ENCODE measurements at regions not wholly inside any gene's neighbourhood (a gene's known extent, or its start where the extent isn't known, plus 50 kb on each side); places are given as distances from the start of the nearest gene placed in this dataset.

DNA sequence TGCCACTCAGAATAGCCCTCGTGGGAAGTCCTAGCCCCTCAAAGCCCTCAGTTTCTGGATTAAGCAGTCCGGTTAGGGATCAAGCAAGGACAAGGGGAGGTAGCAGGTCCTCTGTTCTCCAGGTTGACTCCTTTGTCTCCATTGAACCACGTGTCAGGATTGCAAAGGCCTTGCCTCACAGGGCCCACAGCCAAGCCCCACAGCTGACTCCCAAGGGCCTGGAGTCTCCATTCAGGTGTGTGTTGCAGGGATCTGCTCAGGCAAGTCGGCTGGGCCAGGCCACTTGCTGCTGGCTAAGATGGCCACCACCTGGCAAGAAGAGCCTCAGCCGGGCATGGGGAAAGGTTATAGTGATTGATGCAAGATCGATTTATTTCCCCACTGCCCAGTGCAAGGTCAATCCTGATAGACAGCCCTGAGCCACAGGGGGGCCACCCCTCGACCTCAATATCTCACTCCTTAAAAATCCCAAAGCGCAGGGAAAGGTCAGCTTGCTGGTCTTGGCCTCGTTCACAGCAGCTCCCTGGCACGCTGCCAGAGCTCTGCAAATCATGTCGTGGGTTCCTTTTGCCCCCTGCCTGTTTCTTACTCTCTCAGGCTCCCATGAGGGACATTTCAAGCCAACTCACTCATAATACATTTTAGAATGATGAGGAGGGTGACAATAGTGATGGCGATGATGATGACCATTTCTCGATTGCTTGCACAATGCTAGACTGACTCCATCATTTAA, 75.9 kb downstream of the EDN3 start:
- intact Hi-C loops (cut with DNase I), result no loop called here
- DNase-seq, result peak in 1 of 10 donors; percentile 67

DNA sequence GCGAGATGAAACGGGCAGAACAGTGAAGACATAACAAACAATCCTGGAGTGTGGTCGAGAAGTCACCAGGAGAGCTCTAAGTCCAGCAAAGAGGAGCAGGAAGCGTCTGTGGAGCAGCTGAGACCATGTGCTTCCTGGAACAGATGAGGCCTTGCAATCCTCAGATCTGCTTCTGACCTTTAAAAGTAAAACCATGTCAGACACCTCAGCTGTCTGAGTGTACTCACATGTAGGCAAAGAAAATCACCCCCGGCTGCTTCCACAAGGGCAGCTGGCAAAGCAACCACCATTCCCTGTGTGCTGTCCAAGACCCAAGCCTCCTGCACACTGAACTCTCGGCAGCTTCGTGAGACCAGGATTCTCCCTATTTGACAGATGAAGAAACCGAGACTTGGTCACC, 76.6 kb downstream of the EDN3 start:
- peak in 1 of 10 donors; percentile 62 for DNase-seq
- intact Hi-C loops (cut with DNase I), result no loop called here

- no peak for DNase-seq
- intact Hi-C loops (cut with DNase I), result no loop called here
These were observed 77.4 kb downstream of the EDN3 start for GRCh38 chr20:59377842-59378241.

- DNase-seq, result no peak
- intact Hi-C loops (cut with DNase I), result no loop called here
These were observed 78.0 kb downstream of the EDN3 start for GRCh38 chr20:59378396-59378795.

DNA sequence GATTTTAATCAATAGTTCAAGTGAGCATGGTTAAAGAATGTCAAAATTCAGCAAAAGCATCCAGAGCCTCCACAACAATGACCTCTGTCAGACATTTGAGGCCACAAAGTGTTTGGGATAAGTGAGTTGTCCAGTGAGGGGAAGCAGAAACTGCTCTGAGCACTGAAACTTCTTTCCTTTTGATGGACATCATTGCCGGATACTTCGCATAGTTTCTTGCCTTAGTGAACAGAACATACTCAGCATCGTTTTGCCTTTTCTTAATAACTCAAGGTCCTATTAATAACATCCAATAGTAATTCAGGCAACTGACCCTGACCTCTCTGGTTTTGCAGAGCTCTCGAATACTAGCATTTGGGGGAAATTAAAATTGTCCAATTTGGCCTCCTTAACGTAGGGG, 78.6 kb downstream of the EDN3 start:
- no peak for DNase-seq
- intact Hi-C loops (cut with DNase I), result no loop called here

GRCh38 chr20:59381689-59382088, 81.3 kb downstream of the EDN3 start:
- peak in 1 of 10 donors; percentile 66 for DNase-seq
- intact Hi-C loops (cut with DNase I), result no loop called here

DNA sequence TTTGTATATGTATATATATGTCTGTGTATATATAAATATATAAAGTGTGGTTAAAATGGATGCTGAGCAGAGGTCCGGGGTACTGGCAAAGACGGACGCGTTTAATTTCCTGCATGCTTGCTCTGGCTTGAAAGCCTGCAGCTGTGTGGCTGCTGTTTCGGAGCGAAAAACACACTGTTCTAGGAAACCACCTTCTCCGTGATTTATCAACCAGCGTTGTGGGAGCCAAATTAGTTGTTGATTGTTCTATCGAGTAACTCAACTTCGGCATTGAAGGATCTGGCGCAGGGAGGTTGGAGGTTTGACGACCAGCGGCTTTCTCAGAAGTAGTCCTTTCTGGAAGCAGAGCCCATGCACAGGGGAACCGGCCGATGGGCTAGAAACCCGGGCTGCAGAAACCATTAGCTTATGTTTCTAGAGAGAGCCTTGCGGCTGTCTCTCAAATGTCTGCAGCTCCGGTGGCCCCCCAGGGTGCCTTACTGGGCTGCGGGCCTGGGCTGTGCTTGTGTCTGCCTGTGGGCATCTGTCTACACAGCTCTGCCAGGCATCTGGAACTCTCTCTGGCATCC, 81.8 kb downstream of the EDN3 start:
- DNase-seq, result peak in 1 of 10 donors; percentile 53
- intact Hi-C loops (cut with DNase I), result no loop called here

DNA sequence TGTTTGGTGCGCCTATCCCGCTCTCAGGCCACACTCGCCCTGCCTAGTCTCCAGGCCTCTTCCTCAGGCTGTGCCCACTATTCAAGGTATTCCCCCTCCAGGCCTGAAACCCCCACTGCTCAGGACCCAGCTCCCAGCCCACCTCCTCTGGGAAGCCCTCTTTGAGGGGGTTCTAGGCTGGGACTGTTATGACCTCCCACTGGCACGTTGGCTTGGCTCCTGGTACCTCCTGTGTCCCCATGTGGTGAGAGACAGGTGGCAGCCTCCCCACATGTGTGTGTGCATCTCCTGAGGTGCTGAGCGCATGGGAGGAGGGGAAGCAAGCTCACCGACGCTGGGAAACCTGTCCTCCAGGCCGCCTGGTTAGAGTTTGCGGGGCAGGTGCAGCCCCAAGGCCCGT, 82.5 kb downstream of the EDN3 start:
- peak in 1 of 10 donors; percentile 78 for DNase-seq
- intact Hi-C loops (cut with DNase I), result no loop called here

GRCh38 chr20:59385038-59385437, 84.6 kb downstream of the EDN3 start:
- no peak for DNase-seq
- intact Hi-C loops (cut with DNase I), result no loop called here

DNA sequence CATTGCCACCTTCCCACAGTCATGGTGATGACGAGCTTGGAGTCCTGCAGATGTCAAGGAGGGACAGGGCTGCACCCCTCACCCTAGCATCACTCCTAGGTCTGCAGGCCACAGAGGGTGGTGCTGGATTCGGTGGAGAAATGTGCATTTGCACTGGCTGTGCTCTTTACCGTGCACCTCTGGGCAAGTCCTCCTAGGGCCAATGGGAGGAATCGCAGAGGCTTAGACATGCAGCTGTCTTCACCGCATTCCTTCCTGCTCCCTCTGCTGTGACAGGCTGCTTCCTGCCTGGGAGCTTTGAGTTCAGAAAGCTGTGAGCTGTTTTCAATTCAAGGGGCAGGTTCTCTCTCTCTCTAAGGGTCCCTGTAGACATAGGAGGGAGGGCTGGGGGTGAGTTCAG, 85.1 kb downstream of the EDN3 start:
- intact Hi-C loops (cut with DNase I), result no loop called here
- DNase-seq, result no peak

- intact Hi-C loops (cut with DNase I), result no loop called here
- DNase-seq, result no peak
These were observed 86.4 kb downstream of the EDN3 start for GRCh38 chr20:59386809-59387208.

GRCh38 chr20:59387891-59388290, 87.5 kb downstream of the EDN3 start:
- no peak for DNase-seq
- intact Hi-C loops (cut with DNase I), result no loop called here

DNA sequence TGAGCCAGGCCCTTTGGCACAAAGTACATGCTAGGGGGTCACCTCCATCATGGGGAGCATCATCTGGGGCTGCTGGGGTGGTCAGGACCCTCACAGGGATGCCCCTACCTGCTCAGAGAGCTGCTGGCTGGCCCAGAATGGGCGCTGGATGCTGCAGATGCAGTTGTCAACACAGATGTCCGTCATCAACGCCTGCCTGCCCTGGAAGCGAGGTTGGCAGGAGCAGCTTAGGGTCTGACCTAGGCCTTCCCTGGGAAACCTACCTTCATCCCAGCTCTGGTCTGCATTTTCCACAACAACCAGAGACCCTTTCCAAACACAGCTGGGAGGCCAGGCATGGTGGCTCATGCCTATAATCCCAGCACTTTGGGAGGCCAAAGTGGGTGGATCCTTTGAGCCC, 88.0 kb downstream of the EDN3 start:
- intact Hi-C loops (cut with DNase I), result no loop called here
- peak in 1 of 10 donors; percentile 70 for DNase-seq

- intact Hi-C loops (cut with DNase I), result no loop called here
- DNase-seq, result peak in 1 of 10 donors; percentile 50
These were observed 90.0 kb downstream of the EDN3 start for GRCh38 chr20:59390437-59390836.

GRCh38 chr20:59391975-59392374, 91.6 kb downstream of the EDN3 start:
- no peak for DNase-seq
- intact Hi-C loops (cut with DNase I), result no loop called here

DNA sequence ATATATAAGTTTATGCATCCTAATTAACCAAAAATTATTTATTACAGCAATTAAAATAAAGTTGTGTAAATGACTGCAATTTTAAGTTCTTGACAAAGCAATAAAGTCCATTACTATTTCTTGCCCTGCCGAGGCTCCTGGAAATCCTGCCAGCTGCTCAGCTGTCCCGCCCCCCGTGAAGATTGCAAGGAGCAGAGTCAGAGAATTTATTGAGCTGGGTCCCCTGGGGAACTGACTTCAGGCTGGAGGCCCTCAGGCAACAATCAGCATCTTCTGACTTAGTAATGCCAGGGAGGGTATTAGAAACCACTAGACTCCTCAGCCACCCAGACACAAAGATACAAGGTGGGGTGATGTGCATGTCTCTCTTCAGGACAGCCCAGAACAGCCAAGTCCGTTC, 92.3 kb downstream of the EDN3 start:
- intact Hi-C loops (cut with DNase I), result no loop called here
- no peak for DNase-seq

DNA sequence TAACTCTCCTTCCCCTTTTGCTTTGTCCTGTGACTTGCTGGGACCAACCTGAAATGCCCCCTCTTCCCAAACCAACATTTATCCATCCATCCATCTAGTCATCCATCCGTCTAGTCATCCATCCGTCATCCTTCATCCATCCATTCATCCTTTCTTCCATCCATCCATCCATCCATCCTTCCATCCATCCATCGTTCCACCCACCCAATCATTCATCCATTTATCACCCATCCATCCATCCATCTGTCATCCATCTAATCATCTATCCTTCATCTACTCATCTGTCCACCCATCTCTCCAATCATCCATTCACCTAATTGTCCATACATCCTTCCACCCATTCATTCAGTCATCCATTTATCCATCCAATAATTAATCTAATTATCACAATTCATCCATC, 92.7 kb downstream of the EDN3 start:
- no peak for DNase-seq
- intact Hi-C loops (cut with DNase I), result no loop called here

GRCh38 chr20:59395729-59396128, 95.3 kb downstream of the EDN3 start:
- intact Hi-C loops (cut with DNase I), result no loop called here

GRCh38 chr20:59398537-59399205, 98.3 kb downstream of the EDN3 start:
- no peak for DNase-seq
- intact Hi-C loops (cut with DNase I), result no loop called here

More at GRCh38 chr20:59395729-59396128, 95.3 kb downstream of the EDN3 start:
- no peak for DNase-seq

GRCh38 chr20:59399426-59400099, 99.2 kb downstream of the EDN3 start:
- intact Hi-C loops (cut with DNase I), result loop anchor here (5.0 kb wide), 1 partner anchor 177 kb away; no protein-coding TSS in a partner anchor
- DNase-seq, result no peak

GRCh38 chr20:59400708-59401107, 100.3 kb downstream of the EDN3 start:
- no peak for DNase-seq
- intact Hi-C loops (cut with DNase I), result loop anchor here (5.0 kb wide), 1 partner anchor 178 kb away; no protein-coding TSS in a partner anchor

Data from posterior cingulate gyrus (tissue), 11 donors.